HG02798 (cell line): ENCODE measurements at regions not wholly inside any gene's neighbourhood (a gene's known extent, or its start where the extent isn't known, plus 50 kb on each side); places are given as distances from the start of the nearest gene placed in this dataset.
"Not testable (repeated sequence)": the region's sequence is repeated elsewhere in the genome, so short reads cannot be mapped to it uniquely, and the experiment has no call there.

Experiments used
- ATAC-seq: cut with Tn5 transposase; IDR thresholded peaks from one replicate; pipeline ENCODE4 v1.9.1; 2021; ENCODE audit warnings: mild to moderate bottlenecking; ENCODE audit not compliant: unreplicated experiment, poor library complexity

- no peak for ATAC-seq
Measured at GRCh38 chr7:46047581-46047980, 126.5 kb upstream of the IGFBP3 start.

GRCh38 chr7:46043338-46043737, 122.3 kb upstream of the IGFBP3 start:
- not testable (repeated sequence) for ATAC-seq

GRCh38 chr7:46039813-46040212, 118.7 kb upstream of the IGFBP3 start:
- ATAC-seq: not testable (repeated sequence)

- ATAC-seq: no peak
Measured at GRCh38 chr7:46035166-46035565, 114.1 kb upstream of the IGFBP3 start.

GRCh38 chr7:46034056-46034768, 113.1 kb upstream of the IGFBP3 start:
- ATAC-seq: no peak

GRCh38 chr7:46033592-46033991, 112.5 kb upstream of the IGFBP3 start:
- no peak for ATAC-seq

- no peak for ATAC-seq
Measured at GRCh38 chr7:46032942-46033341, 111.9 kb upstream of the IGFBP3 start.

- no peak for ATAC-seq
Measured at GRCh38 chr7:46032353-46032752, 111.3 kb upstream of the IGFBP3 start.

- no peak for ATAC-seq
Measured at GRCh38 chr7:46029111-46029704, 108.1 kb upstream of the IGFBP3 start.

GRCh38 chr7:46028246-46028645, 107.2 kb upstream of the IGFBP3 start:
- no peak for ATAC-seq

- no peak for ATAC-seq
Measured at GRCh38 chr7:46026741-46027140, 105.7 kb upstream of the IGFBP3 start.

- ATAC-seq: no peak
Measured at GRCh38 chr7:46024263-46024916, 103.3 kb upstream of the IGFBP3 start.

GRCh38 chr7:46022397-46022796, 101.3 kb upstream of the IGFBP3 start:
- no peak for ATAC-seq

GRCh38 chr7:46015107-46015868, 94.2 kb upstream of the IGFBP3 start:
- ATAC-seq: no peak

- no peak for ATAC-seq
Measured at GRCh38 chr7:46011501-46011900, 90.4 kb upstream of the IGFBP3 start.

GRCh38 chr7:46011059-46011458, 90.0 kb upstream of the IGFBP3 start:
- ATAC-seq: no peak

GRCh38 chr7:46009211-46009610, 88.1 kb upstream of the IGFBP3 start:
- ATAC-seq: no peak

GRCh38 chr7:46007990-46008643, 87.0 kb upstream of the IGFBP3 start:
- ATAC-seq: no peak

- no peak for ATAC-seq
Measured at GRCh38 chr7:46007194-46007593, 86.1 kb upstream of the IGFBP3 start.

GRCh38 chr7:46006723-46007122, 85.7 kb upstream of the IGFBP3 start:
- no peak for ATAC-seq
